ENCODE measurements at regions not wholly inside any gene's neighbourhood (a gene's known extent, or its start where the extent isn't known, plus 50 kb on each side); places are given as distances from the start of the nearest gene placed in this dataset.

DNA sequence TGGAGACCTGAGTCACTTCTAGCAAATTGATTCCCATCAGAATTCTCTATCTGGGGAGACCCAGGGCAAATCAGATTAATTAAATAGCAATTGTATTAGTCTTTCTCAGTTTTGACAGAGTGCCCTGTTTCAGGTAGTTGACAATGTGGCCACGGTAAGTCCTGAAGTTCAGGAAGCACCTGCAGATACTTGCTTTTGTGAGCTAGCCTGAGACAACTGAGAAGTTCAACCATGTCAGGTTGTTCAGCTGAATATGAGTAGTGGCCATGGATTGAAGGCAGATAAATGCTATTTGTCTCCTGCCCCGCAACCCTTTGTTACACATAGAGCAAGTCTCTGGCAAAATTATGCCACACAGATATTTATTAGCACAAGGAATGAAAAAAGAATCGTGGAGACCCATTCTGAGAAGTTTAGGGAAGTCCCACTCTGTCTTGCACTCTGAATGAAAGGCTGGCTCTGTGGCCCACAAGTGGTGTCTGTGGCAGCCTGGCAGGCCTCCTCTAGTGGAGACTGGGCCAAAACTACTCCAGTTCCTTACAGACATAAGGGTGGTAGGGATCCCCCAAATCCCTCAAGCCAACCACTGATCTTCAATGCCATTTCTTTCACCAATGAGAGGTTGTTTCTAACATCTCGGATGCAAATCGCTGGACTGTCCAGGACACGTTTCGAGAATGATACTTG, 61.3 kb downstream of the POU3F3 start:
- no peak overlapping the region for H3K9ac ChIP-seq (ENCODE audit: low read length)
- H3K4me2 ChIP-seq (ENCODE audit: low read depth, low read length, poor library complexity, severe bottlenecking) = no peak overlapping the region
- no peaks in the 10 kb centered on the region for H3F3A ChIP-seq (ENCODE audit: insufficient read depth)
- no peak overlapping the region for H3K27ac ChIP-seq (ENCODE audit: low read depth, low read length)
- no peaks in the 10 kb centered on the region for H3K27me3 ChIP-seq (ENCODE audit: low read length)
- H4K20me1 ChIP-seq (ENCODE audit: low read depth, low read length) = no peaks in the 10 kb centered on the region
- no peak overlapping the region for H2AFZ ChIP-seq (ENCODE audit: low read depth, low read length, severe bottlenecking)
- H3K79me2 ChIP-seq (ENCODE audit: insufficient read depth, low read length) = no peaks in the 10 kb centered on the region
- H3K9me2 ChIP-seq (replicated peaks; ENCODE audit: insufficient read depth, low read length) = no peaks in the 10 kb centered on the region
- TF ChIP-seq, protein P1, sequence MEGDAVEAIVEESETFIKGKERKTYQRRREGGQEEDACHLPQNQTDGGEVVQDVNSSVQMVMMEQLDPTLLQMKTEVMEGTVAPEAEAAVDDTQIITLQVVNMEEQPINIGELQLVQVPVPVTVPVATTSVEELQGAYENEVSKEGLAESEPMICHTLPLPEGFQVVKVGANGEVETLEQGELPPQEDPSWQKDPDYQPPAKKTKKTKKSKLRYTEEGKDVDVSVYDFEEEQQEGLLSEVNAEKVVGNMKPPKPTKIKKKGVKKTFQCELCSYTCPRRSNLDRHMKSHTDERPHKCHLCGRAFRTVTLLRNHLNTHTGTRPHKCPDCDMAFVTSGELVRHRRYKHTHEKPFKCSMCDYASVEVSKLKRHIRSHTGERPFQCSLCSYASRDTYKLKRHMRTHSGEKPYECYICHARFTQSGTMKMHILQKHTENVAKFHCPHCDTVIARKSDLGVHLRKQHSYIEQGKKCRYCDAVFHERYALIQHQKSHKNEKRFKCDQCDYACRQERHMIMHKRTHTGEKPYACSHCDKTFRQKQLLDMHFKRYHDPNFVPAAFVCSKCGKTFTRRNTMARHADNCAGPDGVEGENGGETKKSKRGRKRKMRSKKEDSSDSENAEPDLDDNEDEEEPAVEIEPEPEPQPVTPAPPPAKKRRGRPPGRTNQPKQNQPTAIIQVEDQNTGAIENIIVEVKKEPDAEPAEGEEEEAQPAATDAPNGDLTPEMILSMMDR (IDR thresholded peaks at IDR 0.05; ENCODE audit: insufficient read depth, low read length, poor library complexity, severe bottlenecking) = no peak
- no peak for TF ChIP-seq EZH2phosphoT487 (conservative IDR thresholded peaks at IDR 0.05; ENCODE audit: low read length)
- no peak overlapping the region for H3K4me3 ChIP-seq (ENCODE audit: insufficient read depth, low read length, poor library complexity, severe bottlenecking)
- no peaks in the 10 kb centered on the region for H3K9me3 ChIP-seq (ENCODE audit: insufficient read depth, low read length)
- H3K36me3 ChIP-seq (ENCODE audit: low read length) = no peaks in the 10 kb centered on the region

DNA sequence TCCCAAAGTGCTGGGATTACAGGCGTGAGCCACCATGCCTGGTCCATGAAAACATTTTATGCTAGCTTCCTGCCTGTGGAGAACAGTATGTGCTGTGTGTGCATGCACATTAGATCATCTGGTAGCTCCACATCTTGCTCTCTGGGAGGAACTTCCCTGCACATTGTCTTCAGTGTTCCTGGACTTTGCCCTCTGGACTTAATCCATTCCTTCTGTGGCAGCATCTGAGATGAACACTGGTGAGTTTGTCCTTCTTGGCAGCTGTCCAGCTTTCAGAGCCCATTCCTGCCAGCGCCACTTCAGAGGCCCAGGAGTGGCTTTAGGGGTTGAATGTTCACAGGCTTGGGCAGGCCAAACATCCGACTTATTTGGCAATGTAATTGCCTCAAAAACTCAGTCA, 65.2 kb downstream of the POU3F3 start:
- H3K79me2 ChIP-seq (ENCODE audit: insufficient read depth, low read length) = no peaks in the 10 kb centered on the region
- no peaks in the 10 kb centered on the region for H3K36me3 ChIP-seq (ENCODE audit: low read length)
- H3K9me3 ChIP-seq (ENCODE audit: insufficient read depth, low read length) = no peaks in the 10 kb centered on the region
- no peaks in the 10 kb centered on the region for H4K20me1 ChIP-seq (ENCODE audit: low read depth, low read length)
- H3K4me3 ChIP-seq (ENCODE audit: insufficient read depth, low read length, poor library complexity, severe bottlenecking) = no peak overlapping the region
- H3K9me2 ChIP-seq (replicated peaks; ENCODE audit: insufficient read depth, low read length) = no peaks in the 10 kb centered on the region
- H3F3A ChIP-seq (ENCODE audit: insufficient read depth) = no peaks in the 10 kb centered on the region
- TF ChIP-seq, protein P1 (IDR thresholded peaks at IDR 0.05; ENCODE audit: insufficient read depth, low read length, poor library complexity, severe bottlenecking) = no peak
- no peak for TF ChIP-seq EZH2phosphoT487 (conservative IDR thresholded peaks at IDR 0.05; ENCODE audit: low read length)
- no peak overlapping the region for H2AFZ ChIP-seq (ENCODE audit: low read depth, low read length, severe bottlenecking)
- H3K4me2 ChIP-seq (ENCODE audit: low read depth, low read length, poor library complexity, severe bottlenecking) = no peak overlapping the region
- H3K27me3 ChIP-seq (ENCODE audit: low read length) = no peaks in the 10 kb centered on the region
- H3K27ac ChIP-seq (ENCODE audit: low read depth, low read length) = no peak overlapping the region
- H3K9ac ChIP-seq (ENCODE audit: low read length) = no peak overlapping the region

DNA sequence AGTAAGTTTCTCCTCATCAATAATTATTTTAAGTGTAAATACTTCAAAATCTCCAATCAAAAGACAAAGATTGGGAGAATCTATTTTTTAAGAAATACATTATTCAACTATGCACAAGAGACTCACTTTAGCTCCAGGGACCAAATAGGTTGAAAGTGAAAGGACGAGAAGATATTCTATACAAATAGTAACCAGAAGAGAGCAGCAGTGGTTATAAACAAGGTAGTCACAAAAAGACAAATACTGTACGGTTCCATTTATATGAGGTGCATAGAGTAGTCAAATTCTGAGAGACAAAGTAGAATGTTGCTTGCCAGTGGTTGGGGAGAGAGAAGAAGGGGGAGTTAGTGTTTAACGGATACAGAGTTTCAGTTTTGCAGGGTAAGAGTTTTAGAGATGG, 69.8 kb downstream of the POU3F3 start:
- no peaks in the 10 kb centered on the region for H3K79me2 ChIP-seq (ENCODE audit: insufficient read depth, low read length)
- no peaks in the 10 kb centered on the region for H3F3A ChIP-seq (ENCODE audit: insufficient read depth)

DNA sequence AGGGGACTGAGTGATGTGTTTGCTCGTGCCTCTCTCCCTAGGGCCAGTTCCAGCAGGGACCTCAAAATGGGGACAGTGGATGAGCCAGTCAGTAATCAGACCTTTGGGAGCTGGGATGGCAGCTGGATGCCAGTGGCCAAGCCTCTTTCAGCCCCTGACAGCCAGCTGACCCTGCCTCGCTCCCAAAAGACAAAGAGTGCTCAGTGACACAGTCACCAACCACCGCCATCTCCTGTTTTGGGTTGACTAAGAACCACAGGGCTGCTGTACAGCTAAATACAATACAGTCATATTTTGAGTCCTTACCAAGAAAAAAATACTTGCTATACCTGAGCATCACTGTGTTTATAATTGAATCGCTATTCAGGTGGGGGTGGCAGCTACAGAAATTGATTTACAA, 75.7 kb downstream of the POU3F3 start:
- Histone ChIP-seq H2AFZ (ENCODE audit: low read depth, low read length, severe bottlenecking) (no peak overlapping the region), H3K27ac (ENCODE audit: low read depth, low read length) (no peak overlapping the region), H3K36me3 (ENCODE audit: low read length) (no peaks in the 10 kb centered on the region), H3F3A (ENCODE audit: insufficient read depth) (no peaks in the 10 kb centered on the region), H3K9ac (ENCODE audit: low read length) (no peak overlapping the region), H3K9me2 (replicated peaks; ENCODE audit: insufficient read depth, low read length) (no peaks in the 10 kb centered on the region), H4K20me1 (ENCODE audit: low read depth, low read length) (no peaks in the 10 kb centered on the region), H3K4me3 (ENCODE audit: insufficient read depth, low read length, poor library complexity, severe bottlenecking) (no peak overlapping the region), H3K27me3 (ENCODE audit: low read length) (no peaks in the 10 kb centered on the region), H3K79me2 (ENCODE audit: insufficient read depth, low read length) (no peaks in the 10 kb centered on the region), H3K9me3 (ENCODE audit: insufficient read depth, low read length) (no peaks in the 10 kb centered on the region), H3K4me2 (ENCODE audit: low read depth, low read length, poor library complexity, severe bottlenecking) (no peak overlapping the region)
- no peak for TF ChIP-seq EZH2phosphoT487 (conservative IDR thresholded peaks at IDR 0.05; ENCODE audit: low read length)
- TF ChIP-seq, protein P1 (IDR thresholded peaks at IDR 0.05; ENCODE audit: insufficient read depth, low read length, poor library complexity, severe bottlenecking) = no peak

More for the DNA sequence above, 69.8 kb downstream of the POU3F3 start:
- Histone ChIP-seq H3K4me2 (ENCODE audit: low read depth, low read length, poor library complexity, severe bottlenecking) (no peak overlapping the region), H3K9me3 (ENCODE audit: insufficient read depth, low read length) (no peaks in the 10 kb centered on the region), H3K27me3 (ENCODE audit: low read length) (no peaks in the 10 kb centered on the region), H3K27ac (ENCODE audit: low read depth, low read length) (no peak overlapping the region), H3K9ac (ENCODE audit: low read length) (no peak overlapping the region), H3K9me2 (replicated peaks; ENCODE audit: insufficient read depth, low read length) (no peaks in the 10 kb centered on the region), H4K20me1 (ENCODE audit: low read depth, low read length) (no peaks in the 10 kb centered on the region), H3K36me3 (ENCODE audit: low read length) (no peaks in the 10 kb centered on the region), H3K4me3 (ENCODE audit: insufficient read depth, low read length, poor library complexity, severe bottlenecking) (no peak overlapping the region), H2AFZ (ENCODE audit: low read depth, low read length, severe bottlenecking) (no peak overlapping the region)
- no peak for TF ChIP-seq EZH2phosphoT487 (conservative IDR thresholded peaks at IDR 0.05; ENCODE audit: low read length)

Data from SU-DHL-6 (cell line).